ENCODE measurements at regions not wholly inside any gene's neighbourhood (a gene's known extent, or its start where the extent isn't known, plus 50 kb on each side); places are given as distances from the start of the nearest gene placed in this dataset.

DNA sequence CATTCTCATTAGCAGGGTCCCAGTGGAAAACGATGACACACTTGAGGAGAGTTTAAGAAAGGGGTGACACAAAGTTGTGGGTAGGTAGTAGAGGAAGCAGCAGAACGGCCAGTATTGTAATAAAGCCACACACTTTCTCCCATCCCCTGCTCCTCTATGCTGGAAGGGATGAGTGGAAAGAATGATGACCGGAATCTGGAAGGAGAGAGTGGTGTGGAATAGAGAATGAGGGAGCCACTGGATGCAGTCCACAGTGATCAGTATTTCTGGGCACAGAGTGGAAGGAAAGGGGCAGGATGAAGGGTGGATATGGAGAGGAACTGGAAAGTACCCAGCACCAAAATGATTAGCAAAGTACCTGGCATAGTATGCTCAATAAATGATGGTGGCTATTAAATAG is 133.8 kb upstream of the DAB2 start:
- no peak for TF ChIP-seq ARNT (IDR thresholded peaks at IDR 0.05)
- no peak for TF ChIP-seq BHLHE40 (IDR thresholded peaks at IDR 0.05; ENCODE audit: borderline replicate concordance)
- no peak for TF ChIP-seq CTBP1 (IDR thresholded peaks at IDR 0.05; ENCODE audit: borderline replicate concordance)
- TF ChIP-seq SUZ12 (IDR thresholded peaks at IDR 0.05): no peak
- no peak for TF ChIP-seq NFRKB (IDR thresholded peaks at IDR 0.05)
- TF ChIP-seq TARDBP (IDR thresholded peaks at IDR 0.05): no peak
- no peak for TF ChIP-seq FOXA1 (IDR thresholded peaks at IDR 0.05)
- no peak for TF ChIP-seq FOXM1 (IDR thresholded peaks at IDR 0.05; ENCODE audit: borderline replicate concordance)
- TF ChIP-seq, protein P1, sequence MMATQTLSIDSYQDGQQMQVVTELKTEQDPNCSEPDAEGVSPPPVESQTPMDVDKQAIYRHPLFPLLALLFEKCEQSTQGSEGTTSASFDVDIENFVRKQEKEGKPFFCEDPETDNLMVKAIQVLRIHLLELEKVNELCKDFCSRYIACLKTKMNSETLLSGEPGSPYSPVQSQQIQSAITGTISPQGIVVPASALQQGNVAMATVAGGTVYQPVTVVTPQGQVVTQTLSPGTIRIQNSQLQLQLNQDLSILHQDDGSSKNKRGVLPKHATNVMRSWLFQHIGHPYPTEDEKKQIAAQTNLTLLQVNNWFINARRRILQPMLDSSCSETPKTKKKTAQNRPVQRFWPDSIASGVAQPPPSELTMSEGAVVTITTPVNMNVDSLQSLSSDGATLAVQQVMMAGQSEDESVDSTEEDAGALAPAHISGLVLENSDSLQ (IDR thresholded peaks at IDR 0.05): no peak
- no peak for TF ChIP-seq FOXK2 (IDR thresholded peaks at IDR 0.05)
- TF ChIP-seq SP1 (IDR thresholded peaks at IDR 0.05): no peak
